ENCODE measurements at regions not wholly inside any gene's neighbourhood (a gene's known extent, or its start where the extent isn't known, plus 50 kb on each side); places are given as distances from the start of the nearest gene placed in this dataset.
"Not testable (repeated sequence)": the region's sequence is repeated elsewhere in the genome, so short reads cannot be mapped to it uniquely, and the experiment has no call there.

DNA sequence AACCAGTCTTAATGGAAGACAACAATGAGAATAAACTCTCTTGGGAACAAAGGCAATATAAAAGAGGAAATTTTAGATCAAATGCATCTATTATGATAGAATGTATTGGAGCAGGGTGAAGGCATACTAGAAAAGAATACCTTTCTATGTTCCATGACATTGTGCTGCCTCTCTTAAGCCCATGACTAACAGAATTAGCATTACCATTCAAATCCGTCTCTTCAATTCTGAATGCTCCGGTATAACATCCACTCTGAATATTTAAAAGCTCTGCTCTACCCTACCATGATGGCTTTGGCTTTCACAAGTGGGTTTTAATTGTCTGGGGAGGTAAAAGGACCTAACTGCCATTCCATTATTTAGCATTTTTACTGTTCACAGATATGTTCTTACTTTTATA lies 1878.4 kb downstream of the ARAP2 start:
- no peak for DNase-seq

DNA sequence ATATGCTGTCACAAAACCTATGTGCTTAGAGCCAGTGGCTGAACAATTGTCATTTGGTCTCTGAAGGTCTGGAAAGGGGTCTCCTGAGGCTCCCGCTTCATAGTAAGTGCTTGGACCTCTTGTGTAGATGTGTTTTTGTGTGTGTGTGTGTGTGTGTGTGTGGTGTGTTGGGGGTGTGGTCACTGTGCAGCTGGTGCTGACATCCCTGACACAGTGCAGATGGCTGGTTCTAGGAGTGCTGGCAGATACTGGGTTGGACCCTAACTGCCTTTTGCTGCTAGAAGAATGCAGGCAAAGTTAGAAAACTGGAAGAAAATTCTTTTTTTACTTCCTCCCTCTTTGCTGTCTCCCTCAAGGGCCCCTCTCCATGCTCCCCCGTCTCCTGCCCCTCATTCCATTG lies 1872.6 kb downstream of the ARAP2 start:
- no peak for DNase-seq

DNA sequence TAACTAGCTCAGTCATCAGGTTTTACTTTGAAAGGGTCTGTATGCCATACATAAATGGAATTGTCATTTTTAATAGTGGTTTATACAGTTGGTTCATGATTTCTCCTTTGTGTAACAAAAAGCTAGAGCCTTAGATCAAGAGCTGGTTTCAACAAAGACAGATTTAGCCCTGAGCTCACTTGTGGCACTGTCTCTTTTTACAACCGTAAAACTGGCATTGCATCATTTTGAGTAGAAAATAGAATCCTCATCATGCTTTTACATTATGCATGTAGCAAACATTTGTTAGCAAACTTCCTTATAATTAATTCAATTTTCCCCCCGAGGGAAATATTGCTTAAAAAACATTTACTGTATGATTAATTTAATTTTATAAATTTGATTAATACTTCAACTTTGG lies 1871.5 kb downstream of the ARAP2 start:
- no peak for DNase-seq

DNA sequence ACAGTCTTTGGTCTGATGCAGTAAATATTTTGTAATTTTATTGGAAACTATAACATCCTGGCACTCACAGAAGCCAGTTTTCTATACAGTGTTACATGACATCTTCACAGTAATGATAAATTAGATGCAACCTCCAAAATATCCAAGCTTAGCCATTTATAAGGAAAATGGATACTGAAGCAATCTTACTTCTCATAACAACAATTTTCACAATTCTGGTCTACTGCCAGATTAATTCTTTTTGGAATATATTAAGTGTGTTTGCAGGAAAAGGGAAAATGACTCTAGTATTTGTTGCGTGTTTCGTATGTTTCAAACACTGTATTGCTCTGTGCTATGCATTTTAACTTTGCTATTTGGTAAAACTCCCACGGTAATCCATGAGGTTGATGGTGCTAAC lies 1870.9 kb downstream of the ARAP2 start:
- no peak for DNase-seq

DNA sequence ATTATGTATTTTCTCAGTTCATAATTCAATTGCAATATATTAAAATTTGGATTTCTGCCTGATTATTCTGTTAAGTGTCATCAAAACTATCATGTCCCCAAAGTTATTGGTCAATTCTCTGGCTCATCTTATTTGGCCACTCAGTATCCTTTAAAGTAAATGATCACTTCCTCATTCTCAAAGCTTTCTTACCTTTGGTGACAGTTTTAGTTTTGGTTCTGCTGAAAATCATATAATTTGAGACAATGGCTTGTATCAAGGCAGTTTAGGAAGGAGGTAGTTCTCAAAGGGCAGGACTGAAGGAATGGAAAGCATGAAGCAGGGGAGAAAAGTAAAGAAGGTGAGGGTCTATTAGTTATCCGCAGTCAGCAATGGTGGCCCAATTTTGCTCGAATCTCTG lies 1832.1 kb downstream of the ARAP2 start:
- DNase-seq: no peak

DNA sequence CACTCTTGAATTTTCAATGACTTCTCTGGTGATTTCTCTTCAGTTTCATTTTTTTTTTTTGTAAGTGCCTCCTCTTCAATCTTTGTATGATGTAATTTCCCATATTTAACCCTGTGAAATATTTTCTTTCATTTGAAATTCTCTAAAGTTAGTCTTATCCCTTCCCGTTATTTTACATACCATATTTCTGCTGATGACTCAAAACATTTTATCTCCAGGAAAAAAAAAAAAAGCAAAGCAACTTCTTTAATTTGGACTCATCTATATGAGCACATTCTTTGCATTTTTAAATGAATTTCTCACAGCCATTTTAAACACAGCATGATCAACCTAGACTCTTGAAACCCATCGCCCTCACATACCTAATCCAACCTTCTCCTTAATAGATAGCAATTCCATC lies 1831.4 kb downstream of the ARAP2 start:
- no peak for DNase-seq

DNA sequence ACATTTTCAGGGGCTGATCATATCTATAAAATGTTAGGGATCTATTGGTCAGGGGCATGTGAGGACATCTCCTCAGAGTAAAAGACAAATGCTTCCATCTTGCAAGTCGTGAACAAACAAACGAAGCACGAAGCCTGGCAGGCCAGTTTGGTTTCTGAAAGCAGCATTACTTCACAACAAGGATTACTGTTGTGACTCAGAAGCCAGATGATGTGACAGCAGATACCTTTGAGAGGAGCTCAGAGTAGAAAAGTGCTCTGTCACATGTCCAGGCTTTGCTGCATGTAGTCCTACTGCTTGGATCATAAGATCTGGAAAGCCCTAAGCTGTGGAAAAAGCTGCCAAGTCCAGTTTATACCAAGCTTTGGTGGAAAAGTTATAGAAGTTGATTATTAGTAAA lies 1827.2 kb downstream of the ARAP2 start:
- no peak for DNase-seq

DNA sequence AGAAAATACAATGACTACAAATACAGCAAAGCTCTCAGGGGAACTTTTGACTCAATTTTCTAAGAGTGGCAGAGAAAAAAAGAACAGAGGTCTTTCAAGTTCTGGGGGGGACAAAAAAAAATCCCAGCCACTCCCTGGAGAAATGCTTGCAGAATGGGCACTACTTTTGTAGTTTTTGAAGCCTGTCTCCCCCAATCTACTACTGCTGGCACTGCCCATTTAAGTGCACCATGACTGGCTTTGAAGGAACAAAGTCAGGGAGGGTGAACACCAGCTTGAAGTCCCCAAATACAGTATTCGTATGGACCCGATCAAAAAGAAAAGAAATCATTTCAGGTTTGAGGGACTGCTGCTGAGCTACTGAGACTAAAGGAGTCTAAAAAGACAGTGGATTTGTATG lies 1824.4 kb downstream of the ARAP2 start:
- no peak for DNase-seq

DNA sequence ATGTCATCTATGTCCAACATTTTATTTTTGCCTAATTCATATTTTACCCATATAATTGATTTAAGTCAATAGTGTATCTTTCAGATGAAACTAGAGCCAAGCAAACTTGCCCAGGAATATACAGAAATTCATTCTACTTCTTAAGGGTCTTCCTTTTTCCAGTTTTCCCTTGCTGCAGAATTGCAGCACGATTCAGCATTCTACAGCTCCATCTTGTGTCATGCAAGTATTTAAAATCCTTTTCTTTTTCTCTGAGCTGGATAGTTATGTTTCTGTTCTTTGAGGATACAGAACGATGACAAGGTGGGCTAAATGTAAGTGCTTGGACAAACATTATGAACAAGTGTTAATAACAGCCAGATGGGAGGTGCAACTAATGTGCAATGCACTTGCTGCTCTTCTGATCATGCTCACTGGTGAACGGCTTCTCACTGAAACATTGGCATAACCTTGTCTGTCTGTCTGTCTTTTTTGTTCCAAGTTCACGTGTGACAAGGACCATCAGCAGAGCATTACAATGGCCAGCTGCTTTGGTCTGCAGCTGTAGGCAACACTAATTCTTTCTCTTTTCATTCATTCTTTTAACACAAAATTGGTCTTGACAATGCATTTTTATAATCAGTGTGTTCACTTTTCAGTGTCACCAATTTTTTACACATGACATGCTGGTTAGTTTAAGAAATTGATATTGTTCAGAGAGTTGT lies 1821.7 kb downstream of the ARAP2 start:
- no peak for DNase-seq

DNA sequence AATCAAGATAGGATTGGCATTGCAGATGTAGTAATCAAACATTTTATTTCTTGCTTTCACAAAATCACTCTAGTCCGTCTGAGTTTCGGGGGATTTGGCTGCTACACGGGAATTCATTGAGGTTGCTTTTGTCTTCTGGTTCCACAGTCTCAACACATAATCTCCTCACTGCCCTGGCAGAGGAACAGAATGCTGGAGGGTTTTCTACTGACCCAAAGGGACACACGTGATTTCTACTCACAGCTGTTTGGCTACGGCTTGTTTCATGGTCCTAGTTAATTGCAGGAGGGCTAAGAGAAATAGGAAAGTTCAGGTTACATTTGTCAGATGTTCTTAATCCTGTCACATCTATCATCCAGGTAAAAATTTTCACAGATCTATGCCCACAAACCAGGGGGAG lies 1811.6 kb downstream of the ARAP2 start:
- no peak for DNase-seq

DNA sequence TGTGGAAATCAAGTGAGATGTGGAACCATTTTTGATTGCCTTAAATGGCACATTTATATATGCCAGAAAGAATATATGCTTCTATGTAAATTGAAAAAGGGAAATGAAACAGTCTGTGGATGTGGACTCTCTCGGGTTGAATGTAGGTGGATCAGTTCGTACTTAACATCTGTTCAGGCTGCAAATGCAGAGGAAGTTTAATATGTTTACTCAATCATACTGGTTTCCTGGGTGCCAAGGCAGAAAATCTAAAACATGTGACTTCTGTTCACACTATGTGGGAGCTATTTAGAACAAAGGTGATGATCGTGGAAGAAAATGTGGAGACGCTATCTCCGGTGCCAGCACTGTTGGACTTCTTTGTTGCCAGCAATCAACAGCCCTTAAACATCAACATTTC lies 1809.9 kb downstream of the ARAP2 start:
- not testable (repeated sequence) for DNase-seq

DNA sequence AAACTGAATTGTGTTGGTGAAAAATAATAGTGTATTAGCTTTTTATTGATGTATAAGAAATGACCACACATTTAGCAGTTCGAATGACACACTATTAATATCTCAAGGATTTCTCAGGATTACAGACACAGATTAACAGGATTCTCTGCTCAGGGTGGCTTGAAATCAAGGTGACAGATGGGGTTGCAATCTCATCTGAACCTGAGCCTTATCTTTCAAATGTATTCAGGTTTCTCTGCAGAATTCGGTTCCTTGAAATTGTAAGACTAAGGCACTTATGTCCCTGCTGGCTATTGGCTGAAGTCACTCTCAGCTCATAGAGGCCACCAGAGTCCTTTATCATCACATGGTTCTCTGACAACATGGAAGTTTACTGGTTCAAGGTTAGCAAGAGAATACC lies 1780.1 kb downstream of the ARAP2 start:
- DNase-seq: no peak

DNA sequence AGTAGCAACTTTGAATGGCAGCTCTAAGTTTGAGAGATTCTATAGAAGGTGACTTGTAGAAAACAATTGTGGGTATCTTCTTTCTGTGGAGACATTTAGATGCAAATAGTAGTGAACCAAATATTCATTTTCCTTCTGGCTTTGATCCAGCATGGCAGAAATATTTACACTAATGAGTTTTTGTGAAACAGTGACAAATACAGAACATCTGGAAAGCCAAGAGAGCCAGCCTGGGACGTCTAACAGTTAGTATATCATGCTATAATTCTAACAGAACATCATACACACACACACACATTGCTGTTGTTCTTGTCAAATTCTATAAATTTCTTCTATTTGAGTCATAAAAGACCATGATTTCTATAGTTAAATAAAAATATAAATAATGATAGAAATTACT lies 1777.9 kb downstream of the ARAP2 start:
- DNase-seq: no peak

DNA sequence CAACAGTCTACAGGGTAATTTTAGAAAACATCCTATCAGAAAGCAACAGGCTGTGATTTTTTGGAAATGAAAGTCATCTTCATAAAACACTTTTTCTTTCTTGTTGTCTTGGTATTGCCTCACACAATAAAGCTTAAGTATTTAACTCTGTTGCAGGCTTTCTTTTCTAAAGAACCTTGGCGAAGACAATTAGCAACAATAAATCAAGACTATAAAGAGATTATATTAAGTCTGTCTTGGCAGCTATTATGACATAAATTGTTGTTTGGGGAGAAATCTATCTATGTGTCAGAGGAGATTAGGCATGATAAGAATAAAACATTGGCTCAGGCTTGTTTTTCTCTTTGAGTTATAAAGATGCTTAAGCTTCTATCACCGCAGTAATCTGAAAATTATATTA lies 1774.8 kb downstream of the ARAP2 start:
- DNase-seq: no peak

DNA sequence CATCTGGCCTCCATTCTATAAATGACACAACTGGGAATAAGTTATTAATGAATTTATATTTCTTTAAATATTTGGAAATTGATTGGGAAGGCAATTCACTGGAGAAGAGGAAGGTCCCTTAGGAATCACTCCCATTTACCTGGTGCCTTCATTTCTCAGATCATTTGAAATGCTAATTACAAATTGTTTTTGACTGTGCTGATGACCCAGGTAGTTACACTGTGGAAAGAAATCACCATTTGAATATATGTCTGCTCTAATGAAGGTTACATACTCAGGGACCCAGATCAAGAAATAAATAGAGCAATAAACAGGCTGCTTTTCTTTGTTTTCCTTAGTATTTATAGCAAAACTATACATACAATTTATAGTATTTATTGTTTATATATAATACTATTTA lies 1759.1 kb downstream of the ARAP2 start:
- no peak for DNase-seq

DNA sequence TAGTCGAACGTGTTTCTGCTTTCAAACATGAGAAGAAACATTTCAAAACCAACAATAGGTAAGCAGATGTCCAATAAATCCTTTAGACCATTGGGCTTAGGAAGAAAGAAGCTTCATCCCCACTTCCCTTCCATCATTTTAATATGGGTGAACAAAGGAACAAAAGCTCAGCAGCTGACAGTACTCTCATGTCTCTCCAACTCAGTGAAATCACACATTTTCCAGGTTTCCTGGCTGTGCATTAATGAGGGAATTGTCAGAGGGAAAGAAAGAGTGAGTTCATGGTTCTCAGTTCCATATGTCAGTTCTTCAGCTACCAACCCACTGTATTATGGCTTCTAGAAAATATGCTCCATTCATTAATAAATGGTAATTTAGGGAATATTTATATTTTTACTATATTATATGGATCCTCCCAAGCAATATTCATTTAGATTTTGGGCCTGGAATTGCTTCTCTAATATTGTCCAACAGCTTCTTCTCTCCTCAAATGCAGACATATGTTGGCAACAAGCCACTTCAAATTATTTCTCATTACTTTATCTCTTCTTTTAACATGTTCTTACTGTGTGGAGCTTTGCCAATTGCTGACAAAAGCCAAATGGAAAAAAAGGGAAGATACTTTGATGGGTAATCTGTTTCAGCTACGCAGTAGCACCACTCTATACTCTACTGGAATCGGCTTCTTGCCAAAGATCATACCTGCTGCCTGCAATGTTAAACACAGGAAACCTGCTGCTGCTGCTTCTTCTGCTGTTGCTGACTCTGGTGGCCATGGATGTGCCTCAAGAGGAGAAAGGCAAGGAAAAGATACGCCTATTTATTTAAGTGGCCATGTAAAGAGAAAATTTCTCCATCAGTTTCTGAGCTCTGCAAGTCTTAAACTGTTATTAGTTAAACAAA lies 1757.6 kb downstream of the ARAP2 start:
- DNase-seq: no peak

DNA sequence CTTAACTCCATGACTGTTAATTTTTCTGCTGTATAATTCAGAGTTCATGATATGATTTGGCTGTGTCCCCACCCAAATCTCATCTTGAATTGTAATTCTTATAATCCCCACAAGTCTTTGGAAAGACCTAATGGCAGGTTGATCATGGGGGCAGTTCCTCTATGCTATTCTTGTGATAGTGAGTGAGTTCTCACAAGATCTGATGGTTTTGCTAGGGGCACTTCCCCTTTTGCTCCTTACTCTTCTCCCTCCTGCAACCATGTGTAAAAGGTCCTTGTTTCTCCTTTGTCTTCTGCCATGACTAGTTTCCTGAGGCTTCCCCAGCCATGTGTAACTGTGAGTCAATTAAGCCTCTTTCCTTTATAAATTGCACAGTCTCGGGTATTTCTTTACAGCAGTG lies 1751.9 kb downstream of the ARAP2 start:
- no peak for DNase-seq

DNA sequence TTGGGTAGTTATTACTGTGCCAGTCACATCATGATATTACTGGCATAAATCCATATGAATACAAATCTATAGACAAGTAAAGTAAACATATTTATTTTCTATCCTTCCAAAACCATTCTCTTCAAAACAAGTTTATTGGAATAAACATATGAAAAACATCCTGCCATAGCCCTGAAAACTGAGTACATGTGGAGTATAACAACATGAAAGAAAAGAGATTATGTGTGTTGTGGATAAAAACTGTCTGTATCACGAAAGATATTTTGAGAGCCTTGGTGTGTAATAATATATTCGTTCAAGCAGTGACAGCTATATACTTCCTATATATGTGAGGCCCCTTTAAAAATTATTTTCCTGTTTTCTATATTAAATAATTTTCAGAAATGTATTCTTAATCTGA lies 1742.2 kb downstream of the ARAP2 start:
- no peak for DNase-seq

DNA sequence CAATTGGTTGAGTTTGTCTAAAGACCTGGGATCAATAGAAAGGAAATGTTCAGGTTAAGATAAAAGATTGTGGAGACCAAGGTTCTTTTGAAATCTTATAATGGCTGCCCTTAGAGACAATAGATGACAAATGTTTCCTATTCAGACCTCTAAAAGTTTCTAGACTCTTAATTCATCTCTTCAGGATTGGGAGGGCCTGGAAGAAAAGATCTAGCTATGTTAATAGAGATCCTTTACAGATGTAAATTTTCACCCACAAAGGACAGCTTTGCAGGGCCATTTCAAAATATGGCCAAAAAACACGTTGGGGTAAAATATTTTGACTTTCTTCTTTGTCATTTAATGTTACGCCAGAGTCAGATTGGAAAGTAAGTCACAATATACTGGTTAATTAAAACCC lies 1739.6 kb downstream of the ARAP2 start:
- not testable (repeated sequence) for DNase-seq

DNA sequence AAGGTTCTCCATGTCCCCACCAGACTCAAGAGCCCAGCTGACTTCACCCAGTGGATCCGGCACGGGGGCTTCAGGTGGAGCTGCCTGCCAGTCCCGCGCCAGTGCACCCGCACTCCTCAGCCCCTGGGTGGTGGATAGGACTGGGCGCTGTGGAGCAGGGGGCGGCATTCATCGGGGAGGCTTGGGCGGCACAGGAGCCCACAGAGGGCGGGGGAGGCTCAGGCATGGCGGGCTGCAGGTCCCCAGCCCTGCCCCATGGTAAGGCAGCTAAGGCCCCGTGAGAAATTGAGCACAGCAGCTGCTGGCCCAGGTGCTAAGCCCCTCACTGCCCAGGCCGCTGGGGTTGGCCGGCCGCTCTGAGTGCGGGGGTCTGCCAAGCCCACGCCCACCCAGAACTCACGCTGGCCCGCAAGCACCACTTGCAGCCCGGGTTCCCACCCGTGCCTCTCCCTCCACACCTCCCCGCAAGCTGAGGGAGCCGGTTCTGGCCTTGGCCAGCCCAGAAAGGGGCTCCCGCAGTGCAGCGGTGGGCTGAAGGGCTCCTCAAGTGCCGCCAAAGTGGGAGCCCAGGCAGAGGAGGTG lies 1737.7 kb downstream of the ARAP2 start:
- not testable (repeated sequence) for DNase-seq

DNA sequence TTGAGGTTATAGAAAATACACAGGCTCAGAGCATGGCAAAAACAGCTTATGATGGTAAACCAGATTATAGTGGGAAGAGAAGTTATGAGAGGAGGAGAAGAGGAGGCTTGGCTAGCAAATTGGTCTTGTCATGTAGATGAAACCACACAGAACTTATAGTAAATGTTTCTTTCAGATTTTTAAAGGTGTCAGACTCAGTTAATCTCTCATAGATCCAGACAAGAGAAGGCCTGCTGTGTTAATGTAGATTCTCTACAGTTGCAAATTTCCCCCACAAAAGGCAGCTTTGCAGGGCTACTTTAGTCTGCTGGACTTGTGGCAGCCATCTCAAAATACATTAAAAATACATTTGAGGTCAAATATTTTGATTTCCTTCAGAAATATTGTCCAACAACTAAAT lies 1731.7 kb downstream of the ARAP2 start:
- DNase-seq: no peak

DNA sequence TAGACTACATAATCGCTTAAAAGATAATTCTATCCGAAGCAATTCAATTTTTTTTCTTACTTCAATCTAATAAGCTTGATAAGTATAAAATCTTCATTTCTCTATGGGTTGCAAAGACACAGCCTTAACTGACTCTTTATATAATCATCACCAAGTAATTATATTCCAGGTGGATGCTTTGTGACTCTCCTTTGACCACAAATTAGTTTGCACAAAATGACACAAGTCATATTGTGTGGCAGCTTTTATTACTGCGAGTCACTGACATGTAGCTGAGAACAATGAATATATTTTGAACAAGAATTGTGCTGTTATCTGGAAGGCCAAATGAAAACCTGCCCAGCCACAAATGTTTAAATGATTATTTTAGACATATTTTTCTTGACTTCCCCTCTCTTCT lies 1727.8 kb downstream of the ARAP2 start:
- DNase-seq: no peak

DNA sequence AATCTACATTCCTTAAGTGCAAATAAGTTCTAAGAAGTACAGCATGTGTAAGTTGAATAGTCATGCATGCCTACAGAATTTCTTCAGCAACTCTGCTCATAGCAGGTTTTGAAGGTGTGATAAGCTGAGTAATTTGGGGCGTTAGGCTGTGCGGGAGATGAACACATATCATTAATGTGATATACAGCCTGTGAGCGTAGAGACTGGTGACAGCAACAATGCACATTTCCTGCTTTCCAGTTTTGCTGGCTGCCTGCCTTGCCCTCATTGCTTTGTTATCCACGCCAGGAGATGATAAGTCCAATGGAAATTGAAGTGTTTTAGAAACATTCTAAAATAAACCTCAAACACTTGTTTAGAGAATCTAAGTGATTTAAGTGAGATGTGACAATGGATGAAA lies 1709.4 kb downstream of the ARAP2 start:
- DNase-seq: no peak

DNA sequence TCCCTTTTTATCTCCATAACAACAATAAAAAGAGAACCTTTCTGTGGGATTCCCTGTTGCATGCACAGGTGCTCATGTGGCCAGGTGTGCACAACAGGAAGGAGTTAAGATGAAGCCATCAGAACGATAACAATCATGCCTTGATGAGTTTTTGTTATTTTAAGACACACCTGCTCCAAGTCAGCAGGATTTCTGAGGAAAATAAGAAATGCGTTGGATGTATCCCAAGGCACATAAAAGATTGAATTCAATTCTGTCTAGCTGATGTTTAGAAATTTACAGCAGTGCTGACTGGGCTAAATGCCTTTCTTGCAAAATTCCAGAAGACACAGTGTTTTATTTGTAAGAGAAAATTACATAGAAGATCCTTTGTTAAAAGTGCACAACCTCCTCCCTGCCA lies 1678.2 kb downstream of the ARAP2 start:
- no peak for DNase-seq
